ENCODE measurements at regions not wholly inside any gene's neighbourhood (a gene's known extent, or its start where the extent isn't known, plus 50 kb on each side); places are given as distances from the start of the nearest gene placed in this dataset.

- DNase-seq (ENCODE audit: extremely low spot score), result no peak
- ChIA-PET POLR2A (no interaction called here), CTCF (no interaction called here)
- TF ChIP-seq CTCF (IDR thresholded peaks at IDR 0.05; ENCODE audit: control extremely low read depth, extremely low read depth, low read depth, missing control alignments), result no peak
These were observed 61.8 kb upstream of the IL6 start for GRCh38 chr7:22664988-22665798.

- POLR2A ChIA-PET, result no interaction called here
- TF ChIP-seq CTCF (IDR thresholded peaks at IDR 0.05; ENCODE audit: control extremely low read depth, extremely low read depth, low read depth, missing control alignments), result no peak
- no peak for DNase-seq (ENCODE audit: extremely low spot score)
- CTCF ChIA-PET, result interaction anchor here (1.0 to 1.6 kb wide), 5 partner anchors 9 to 100 kb away, joined by 3 to 4 read pairs (median 3); partner anchors contain the start of gene IL6
These were observed 63.3 kb upstream of the IL6 start for GRCh38 chr7:22663721-22664120.

GRCh38 chr7:22663357-22663718 is 63.7 kb upstream of the IL6 start:
- no peak for DNase-seq (ENCODE audit: extremely low spot score)
- CTCF ChIA-PET, result interaction anchor here (1.0 to 1.6 kb wide), 6 partner anchors 9 to 100 kb away, joined by 3 to 4 read pairs (median 4); partner anchors contain the start of gene IL6
- no peak for TF ChIP-seq CTCF (IDR thresholded peaks at IDR 0.05; ENCODE audit: control extremely low read depth, extremely low read depth, low read depth, missing control alignments)
- POLR2A ChIA-PET, result no interaction called here

DNA sequence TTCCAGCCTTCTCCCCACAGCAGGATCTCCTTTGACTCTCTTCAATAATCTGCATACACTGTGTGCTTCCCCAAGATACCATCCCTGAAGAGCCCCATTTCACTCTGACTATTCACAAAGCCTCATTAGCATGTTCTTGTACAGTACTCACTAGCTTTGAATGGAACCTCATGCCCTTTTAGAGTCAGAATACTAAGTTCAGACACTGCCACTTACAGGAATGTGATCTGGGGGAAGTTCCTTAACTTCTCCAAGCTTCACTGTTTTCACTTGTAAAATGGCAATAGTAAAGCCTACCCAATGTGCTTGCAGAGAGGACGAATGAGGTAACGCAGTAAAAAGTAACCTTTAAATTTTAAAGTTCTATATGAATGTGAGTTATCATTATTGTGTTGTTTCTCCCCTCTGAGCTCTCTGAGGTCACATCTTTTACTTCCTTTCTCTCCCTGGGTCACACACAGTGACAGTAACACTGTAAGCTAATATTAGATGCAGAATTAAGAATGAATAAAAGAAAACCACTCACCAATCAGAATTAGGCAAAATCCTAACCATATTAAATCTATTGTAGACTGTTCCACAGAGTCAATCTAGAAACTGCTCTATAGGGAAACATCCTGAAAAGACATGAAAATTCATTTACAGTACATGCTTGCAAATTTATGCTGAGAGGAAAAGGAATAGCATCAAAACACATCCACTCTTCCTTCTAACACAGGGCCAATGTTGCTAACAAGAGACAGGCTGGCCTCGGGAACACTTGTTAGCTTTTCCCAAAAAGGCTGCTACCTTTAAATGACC is 64.2 kb upstream of the IL6 start:
- POLR2A ChIA-PET, result no interaction called here
- DNase-seq (ENCODE audit: extremely low spot score), result no peak
- no peak for TF ChIP-seq CTCF (IDR thresholded peaks at IDR 0.05; ENCODE audit: control extremely low read depth, extremely low read depth, low read depth, missing control alignments)
- CTCF ChIA-PET, result interaction anchor here (0.7 to 1.6 kb wide), 7 partner anchors 10 to 103 kb away, joined by 3 to 4 read pairs (median 3); partner anchors contain the start of gene IL6

DNA sequence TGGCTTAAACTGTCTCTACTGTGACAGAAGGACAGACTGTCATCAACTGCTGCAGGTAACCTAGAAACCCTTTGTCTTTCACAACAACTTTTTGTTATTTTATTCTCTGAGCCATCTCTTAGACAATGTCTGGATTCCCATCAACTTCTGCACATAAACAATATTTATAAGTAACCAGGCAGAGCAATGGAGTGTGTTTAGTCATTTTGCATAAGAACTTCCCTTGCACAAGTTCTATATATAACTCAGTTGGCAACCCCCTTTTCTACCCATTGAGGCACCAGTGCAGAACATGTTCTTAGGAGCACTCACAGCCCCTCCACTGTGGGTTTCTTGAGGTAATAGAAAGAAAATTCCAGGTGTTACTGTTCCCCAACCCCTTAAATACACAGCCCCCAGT is 65.0 kb upstream of the IL6 start:
- no peak for DNase-seq (ENCODE audit: extremely low spot score)
- TF ChIP-seq CTCF (IDR thresholded peaks at IDR 0.05; ENCODE audit: control extremely low read depth, extremely low read depth, low read depth, missing control alignments), result no peak
- ChIA-PET CTCF (interaction anchor here (1.5 to 1.8 kb wide), 4 partner anchors 37 to 99 kb away, joined by 3 to 5 read pairs (median 4); no protein-coding TSS in a partner anchor), POLR2A (no interaction called here)

DNA sequence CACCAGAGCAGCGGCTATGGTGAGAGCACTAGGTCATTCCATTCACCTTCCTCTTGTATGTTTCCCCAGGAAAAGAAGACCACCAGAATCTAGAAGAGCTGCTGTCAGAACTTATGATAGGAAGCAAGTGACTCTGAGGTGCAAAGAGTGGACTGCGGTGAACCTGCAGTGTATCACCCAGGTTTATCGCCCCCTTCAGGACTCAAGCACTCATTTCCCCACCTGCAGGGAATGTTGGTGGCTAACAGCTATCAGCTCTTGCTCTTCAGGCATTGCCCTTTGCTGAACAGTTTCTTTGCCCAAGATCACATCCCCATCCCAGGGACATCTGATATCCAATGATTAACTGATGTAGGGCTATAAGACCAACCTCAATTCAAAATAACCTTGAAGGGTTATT is 66.3 kb upstream of the IL6 start:
- peak; percentile 18 for TF ChIP-seq CTCF (IDR thresholded peaks at IDR 0.05; ENCODE audit: control extremely low read depth, extremely low read depth, low read depth, missing control alignments)
- DNase-seq (ENCODE audit: extremely low spot score), result no peak
- ChIA-PET POLR2A (no interaction called here), CTCF (interaction anchor here (0.9 to 1.8 kb wide), 11 partner anchors 9 to 100 kb away, joined by 3 to 8 read pairs (median 4); partner anchors contain the start of gene IL6)
